ENCODE measurements at regions not wholly inside any gene's neighbourhood (a gene's known extent, or its start where the extent isn't known, plus 50 kb on each side); places are given as distances from the start of the nearest gene placed in this dataset.

GRCh38 chr1:70902211-70902610, 145.4 kb downstream of the PTGER3 start:
- no peak for TF ChIP-seq POLR2A (IDR thresholded peaks at IDR 0.05)
- TF ChIP-seq, protein P1, sequence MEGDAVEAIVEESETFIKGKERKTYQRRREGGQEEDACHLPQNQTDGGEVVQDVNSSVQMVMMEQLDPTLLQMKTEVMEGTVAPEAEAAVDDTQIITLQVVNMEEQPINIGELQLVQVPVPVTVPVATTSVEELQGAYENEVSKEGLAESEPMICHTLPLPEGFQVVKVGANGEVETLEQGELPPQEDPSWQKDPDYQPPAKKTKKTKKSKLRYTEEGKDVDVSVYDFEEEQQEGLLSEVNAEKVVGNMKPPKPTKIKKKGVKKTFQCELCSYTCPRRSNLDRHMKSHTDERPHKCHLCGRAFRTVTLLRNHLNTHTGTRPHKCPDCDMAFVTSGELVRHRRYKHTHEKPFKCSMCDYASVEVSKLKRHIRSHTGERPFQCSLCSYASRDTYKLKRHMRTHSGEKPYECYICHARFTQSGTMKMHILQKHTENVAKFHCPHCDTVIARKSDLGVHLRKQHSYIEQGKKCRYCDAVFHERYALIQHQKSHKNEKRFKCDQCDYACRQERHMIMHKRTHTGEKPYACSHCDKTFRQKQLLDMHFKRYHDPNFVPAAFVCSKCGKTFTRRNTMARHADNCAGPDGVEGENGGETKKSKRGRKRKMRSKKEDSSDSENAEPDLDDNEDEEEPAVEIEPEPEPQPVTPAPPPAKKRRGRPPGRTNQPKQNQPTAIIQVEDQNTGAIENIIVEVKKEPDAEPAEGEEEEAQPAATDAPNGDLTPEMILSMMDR (IDR thresholded peaks at IDR 0.05): no peak
